Fibroblast of pulmonary artery (primary cell): ENCODE measurements at regions not wholly inside any gene's neighbourhood (a gene's known extent, or its start where the extent isn't known, plus 50 kb on each side); places are given as distances from the start of the nearest gene placed in this dataset.

Experiments used
- DNase-seq: peaks from one replicate; pipeline ENCODE4 v3.0.0-alpha.2; 2010; ENCODE audit warnings: low read depth
- H3K4me3 ChIP-seq: replicated peaks from 2 replicates; pipeline ENCODE4 v1.5.1; 2011; ENCODE audit warnings: low read depth, mild to moderate bottlenecking, control low read depth, low read length, moderate library complexity
- CTCF ChIP-seq: IDR thresholded peaks from 2 replicates; pipeline ENCODE4 v1.5.1; 2011; ENCODE audit warnings: mild to moderate bottlenecking, control low read depth, low read length, inconsistent platforms; ENCODE audit errors: missing control alignments

DNA sequence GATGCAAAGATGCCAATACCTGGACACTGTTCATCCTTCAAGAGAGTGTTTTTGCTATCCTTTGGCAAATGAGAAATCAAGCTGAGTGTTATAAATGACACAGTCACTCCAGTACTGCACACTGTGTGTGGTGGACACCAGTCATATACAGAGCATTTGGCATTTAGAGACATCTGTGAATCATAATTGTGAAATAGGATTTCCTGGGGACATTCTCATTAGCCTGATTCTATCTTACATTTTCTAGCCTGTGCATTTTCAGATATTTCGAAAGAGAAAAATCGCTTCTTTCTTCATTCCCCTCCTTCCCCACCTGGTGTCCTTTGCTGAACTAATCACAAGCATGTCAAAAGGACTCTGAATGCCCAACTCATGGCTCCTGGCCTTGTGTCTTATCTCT, 781.0 kb upstream of the ARGLU1 start:
- TF ChIP-seq CTCF: no peak
- DNase-seq: peak; percentile 66
- H3K4me3 ChIP-seq: no peak overlapping the region

- no peak overlapping the region for H3K4me3 ChIP-seq
- peak; percentile 55 for DNase-seq
- no peak for TF ChIP-seq CTCF
Observed at GRCh38 chr13:107348471-107348870, 780.5 kb upstream of the ARGLU1 start.

DNA sequence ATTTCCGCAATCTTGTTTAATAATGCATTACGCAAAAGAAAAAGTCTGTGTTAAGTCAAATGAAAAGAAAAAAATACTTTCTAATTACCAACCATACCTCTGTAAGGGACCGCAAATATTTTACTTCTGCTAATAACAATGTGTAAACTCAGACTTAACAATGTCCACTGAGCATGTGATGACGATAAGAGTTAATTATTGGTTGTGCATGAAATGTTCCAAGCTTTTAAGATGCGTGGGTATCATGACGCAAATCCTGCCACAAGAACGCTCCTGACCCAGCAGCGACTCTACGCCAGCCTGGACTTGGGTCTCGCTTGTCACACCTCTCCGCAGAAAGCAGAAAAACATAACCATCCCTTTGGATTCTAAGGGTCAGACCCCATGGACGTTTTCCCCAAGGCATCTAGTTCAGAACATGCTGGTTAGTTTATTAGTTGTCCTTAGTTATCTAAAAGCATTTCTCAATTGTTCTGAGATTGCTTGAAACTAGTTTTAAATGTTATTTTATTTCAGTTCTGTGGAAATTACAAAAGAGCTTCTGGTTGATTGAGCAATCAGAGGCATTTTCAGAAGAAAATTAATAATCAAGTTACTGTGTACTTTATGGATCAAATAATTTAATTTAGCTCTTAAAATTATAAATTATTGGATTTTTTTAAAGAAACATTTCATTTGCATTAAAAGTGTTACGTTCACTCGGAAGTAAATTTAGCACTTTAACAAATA, 779.9 kb upstream of the ARGLU1 start:
- peak; percentile 39 for DNase-seq
- no peak overlapping the region for H3K4me3 ChIP-seq

GRCh38 chr13:107342747-107343146, 774.8 kb upstream of the ARGLU1 start:
- DNase-seq: no peak
- H3K4me3 ChIP-seq: no peak overlapping the region
- no peak for TF ChIP-seq CTCF

More for the DNA sequence above, 779.9 kb upstream of the ARGLU1 start:
- TF ChIP-seq CTCF: no peak

GRCh38 chr13:107339209-107339608, 771.3 kb upstream of the ARGLU1 start:
- no peak overlapping the region for H3K4me3 ChIP-seq
- DNase-seq: no peak
- TF ChIP-seq CTCF: no peak

GRCh38 chr13:107332188-107332587, 764.3 kb upstream of the ARGLU1 start:
- TF ChIP-seq CTCF: no peak
- no peak for DNase-seq
- no peak overlapping the region for H3K4me3 ChIP-seq

- no peak for TF ChIP-seq CTCF
- no peak overlapping the region for H3K4me3 ChIP-seq
- DNase-seq: no peak
Observed at GRCh38 chr13:107331359-107331758, 763.4 kb upstream of the ARGLU1 start.
